DND-41 (cell line): ENCODE measurements at regions not wholly inside any gene's neighbourhood (a gene's known extent, or its start where the extent isn't known, plus 50 kb on each side); places are given as distances from the start of the nearest gene placed in this dataset.
"Not testable (repeated sequence)": the region's sequence is repeated elsewhere in the genome, so short reads cannot be mapped to it uniquely, and the experiment has no call there.

Experiments used
- ATAC-seq: fragments of 200-7000 bp; cut with Tn5 transposase; 3 replicates; pipeline ENCODE4 v1.9.1; 2021; ENCODE audit warnings: low read depth; ENCODE audit not compliant: insufficient read depth
- DNase-seq: peaks from one replicate; pipeline ENCODE4 v3.0.0-alpha.2; 2020
- H2AFZ ChIP-seq: 2 replicates; pipeline ENCODE4 v1.6.0; 2012; ENCODE audit warnings: low read depth, low read length
- H3K27ac ChIP-seq: 2 replicates; pipeline ENCODE4 v1.5.1; 2012; ENCODE audit warnings: low read length, inconsistent platforms
- H3K27me3 ChIP-seq: fragments of 200-600 bp; sonication (generic); 2 replicates; pipeline ENCODE4 v1.6.0; 2012; ENCODE audit warnings: low read length, mild to moderate bottlenecking, inconsistent platforms; ENCODE audit not compliant: insufficient read depth, poor library complexity
- H3K36me3 ChIP-seq: 2 replicates; pipeline ENCODE4 v1.5.1; 2012; ENCODE audit warnings: low read length, inconsistent platforms; ENCODE audit not compliant: insufficient read depth
- H3K4me1 ChIP-seq: 2 replicates; pipeline ENCODE4 v1.5.1; 2012; ENCODE audit warnings: mild to moderate bottlenecking, low read length; ENCODE audit not compliant: insufficient read depth
- H3K4me2 ChIP-seq: 2 replicates; pipeline ENCODE4 v1.6.0; 2012; ENCODE audit warnings: mild to moderate bottlenecking, moderate library complexity, low read length, inconsistent platforms; ENCODE audit not compliant: insufficient read depth
- H3K4me3 ChIP-seq, 2 experiments: fragments of 200-600 bp in 1 of 2; shearing (Covaris generic) in 1 of 2; 2 replicates each; pipeline ENCODE4 v1.5.1; 2012 to 2016; ENCODE audit warnings: inconsistent platforms in 2 of 2, low read length in 2 of 2, mild to moderate bottlenecking in 2 of 2, low read depth in 1 of 2, moderate library complexity in 1 of 2
- H3K79me2 ChIP-seq: 2 replicates; pipeline ENCODE4 v1.6.0; 2012; ENCODE audit warnings: low read length, inconsistent platforms; ENCODE audit not compliant: insufficient read depth
- H3K9ac ChIP-seq: 2 replicates; pipeline ENCODE4 v1.6.0; 2012; ENCODE audit warnings: low read depth, mild to moderate bottlenecking, inconsistent platforms, low read length, moderate library complexity
- H3K9me3 ChIP-seq: 2 replicates; pipeline ENCODE4 v1.5.1; 2012; ENCODE audit warnings: low read length, moderate library complexity, mild to moderate bottlenecking, inconsistent platforms; ENCODE audit not compliant: insufficient read depth, severe bottlenecking
- H4K20me1 ChIP-seq: 2 replicates; pipeline ENCODE4 v1.6.0; 2012; ENCODE audit warnings: low read length; ENCODE audit not compliant: insufficient read depth
- EZH2 ChIP-seq: IDR thresholded peaks from 3 replicates; pipeline ENCODE4 v1.6.1; 2012; ENCODE audit warnings: borderline replicate concordance, low read depth, mild to moderate bottlenecking, moderate library complexity, low read length, inconsistent platforms; ENCODE audit not compliant: severe bottlenecking
- TF ChIP-seq, protein P1 (sequence below): IDR thresholded peaks from 2 replicates; pipeline ENCODE4 v1.5.1; 2012; ENCODE audit warnings: borderline replicate concordance, low read length, moderate library complexity, mild to moderate bottlenecking; ENCODE audit not compliant: poor library complexity, severe bottlenecking; ENCODE audit errors: extremely low read depth

GRCh38 chr13:59398127-59398526, 765.6 kb downstream of the DIAPH3 start:
- Histone ChIP-seq H3K36me3 (no peaks in the 10 kb centered on the region), H2AFZ (no peak overlapping the region), H3K27me3 (no peaks in the 10 kb centered on the region), H3K27ac (no peak overlapping the region), H3K9me3 (no peaks in the 10 kb centered on the region), H3K4me3 (no peak overlapping the region), H3K79me2 (no peaks in the 10 kb centered on the region), H3K4me1 (no peaks in the 10 kb centered on the region), H3K4me2 (no peak overlapping the region), H4K20me1 (no peaks in the 10 kb centered on the region), H3K9ac (no peak overlapping the region)
- no peak for DNase-seq
- no peak for ATAC-seq
- TF ChIP-seq EZH2, result no peak
- TF ChIP-seq, protein P1, sequence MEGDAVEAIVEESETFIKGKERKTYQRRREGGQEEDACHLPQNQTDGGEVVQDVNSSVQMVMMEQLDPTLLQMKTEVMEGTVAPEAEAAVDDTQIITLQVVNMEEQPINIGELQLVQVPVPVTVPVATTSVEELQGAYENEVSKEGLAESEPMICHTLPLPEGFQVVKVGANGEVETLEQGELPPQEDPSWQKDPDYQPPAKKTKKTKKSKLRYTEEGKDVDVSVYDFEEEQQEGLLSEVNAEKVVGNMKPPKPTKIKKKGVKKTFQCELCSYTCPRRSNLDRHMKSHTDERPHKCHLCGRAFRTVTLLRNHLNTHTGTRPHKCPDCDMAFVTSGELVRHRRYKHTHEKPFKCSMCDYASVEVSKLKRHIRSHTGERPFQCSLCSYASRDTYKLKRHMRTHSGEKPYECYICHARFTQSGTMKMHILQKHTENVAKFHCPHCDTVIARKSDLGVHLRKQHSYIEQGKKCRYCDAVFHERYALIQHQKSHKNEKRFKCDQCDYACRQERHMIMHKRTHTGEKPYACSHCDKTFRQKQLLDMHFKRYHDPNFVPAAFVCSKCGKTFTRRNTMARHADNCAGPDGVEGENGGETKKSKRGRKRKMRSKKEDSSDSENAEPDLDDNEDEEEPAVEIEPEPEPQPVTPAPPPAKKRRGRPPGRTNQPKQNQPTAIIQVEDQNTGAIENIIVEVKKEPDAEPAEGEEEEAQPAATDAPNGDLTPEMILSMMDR, result no peak

DNA sequence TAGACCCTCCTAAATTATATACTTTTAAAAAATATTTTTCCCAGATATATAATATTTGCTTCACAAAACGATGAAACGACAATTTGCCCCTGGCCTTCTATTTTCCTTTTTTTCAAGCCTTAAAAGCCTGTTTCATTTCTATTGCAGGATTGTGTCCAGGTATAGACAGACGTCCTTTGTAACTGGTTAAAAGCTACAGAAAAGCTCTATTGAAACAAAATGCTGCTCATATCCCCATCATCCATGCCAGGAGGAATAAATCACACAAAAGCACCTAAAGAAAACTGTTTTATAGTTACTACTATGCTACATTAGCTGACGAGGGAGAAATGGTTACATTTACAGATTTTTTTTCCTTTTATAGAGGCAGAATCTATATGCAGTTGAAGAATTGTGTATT, 765.1 kb downstream of the DIAPH3 start:
- H3K9me3 ChIP-seq, result no peaks in the 10 kb centered on the region
- H3K4me1 ChIP-seq, result no peaks in the 10 kb centered on the region
- no peaks in the 10 kb centered on the region for H3K27me3 ChIP-seq
- H3K9ac ChIP-seq, result no peak overlapping the region
- H3K36me3 ChIP-seq, result no peaks in the 10 kb centered on the region
- ATAC-seq, result no peak
- no peak for DNase-seq
- no peaks in the 10 kb centered on the region for H4K20me1 ChIP-seq
- H2AFZ ChIP-seq, result no peak overlapping the region
- H3K4me3 ChIP-seq, result no peak overlapping the region
- H3K79me2 ChIP-seq, result no peaks in the 10 kb centered on the region
- no peak overlapping the region for H3K4me2 ChIP-seq
- TF ChIP-seq, protein P1, result no peak
- no peak for TF ChIP-seq EZH2
- no peak overlapping the region for H3K27ac ChIP-seq

DNA sequence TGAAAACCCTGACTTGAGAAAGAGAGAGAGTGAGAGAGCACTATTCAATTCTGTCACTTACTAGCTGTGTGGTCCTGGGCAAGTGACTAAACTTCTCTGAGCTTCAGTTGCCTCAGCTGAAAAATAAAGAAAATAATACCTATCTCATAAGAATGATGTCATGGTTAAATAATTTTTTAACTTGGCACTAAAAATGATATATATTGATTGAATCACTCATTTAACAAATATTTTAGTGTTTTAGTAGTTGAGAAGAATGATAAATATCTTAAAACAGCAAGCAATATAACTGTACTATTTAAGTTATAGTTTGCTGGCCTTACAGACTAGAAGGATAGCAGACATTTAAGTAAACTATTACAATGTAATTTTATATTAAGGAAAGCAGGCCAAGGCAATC, 764.2 kb downstream of the DIAPH3 start:
- Histone ChIP-seq H2AFZ (no peak overlapping the region), H3K79me2 (no peaks in the 10 kb centered on the region), H3K9me3 (no peaks in the 10 kb centered on the region), H3K4me3 (no peak overlapping the region), H3K36me3 (no peaks in the 10 kb centered on the region), H3K9ac (no peak overlapping the region), H3K4me2 (no peak overlapping the region), H3K27ac (no peak overlapping the region), H3K27me3 (no peaks in the 10 kb centered on the region), H4K20me1 (no peaks in the 10 kb centered on the region), H3K4me1 (no peaks in the 10 kb centered on the region)
- TF ChIP-seq, protein P1, result no peak
- TF ChIP-seq EZH2, result no peak
- ATAC-seq, result no peak
- no peak for DNase-seq

DNA sequence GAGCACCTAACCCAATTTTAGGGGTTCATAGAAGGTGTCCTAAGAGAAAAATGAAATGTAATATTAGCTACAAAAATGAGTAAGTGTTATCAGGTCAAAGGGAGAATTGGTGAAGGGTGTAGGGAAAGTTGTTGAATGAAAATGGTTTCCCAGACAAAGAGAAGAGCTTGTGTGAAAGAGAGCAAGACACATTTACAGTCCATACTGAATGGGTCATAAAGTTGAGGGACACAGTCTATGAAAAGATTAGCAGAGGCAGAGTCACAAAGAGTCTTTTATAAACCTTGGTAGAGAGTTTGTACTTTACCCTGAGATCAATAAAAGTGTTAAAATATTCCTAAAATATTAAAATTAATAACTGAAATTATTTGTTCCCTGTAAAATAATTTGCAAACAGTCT, 759.4 kb downstream of the DIAPH3 start:
- DNase-seq (no peak), ATAC-seq (no peak)
- TF ChIP-seq, protein P1, result no peak
- TF ChIP-seq EZH2, result no peak
- H3K27ac ChIP-seq, result no peak overlapping the region
- no peaks in the 10 kb centered on the region for H3K36me3 ChIP-seq
- H3K4me3 ChIP-seq, result no peak overlapping the region
- H4K20me1 ChIP-seq, result no peaks in the 10 kb centered on the region
- H2AFZ ChIP-seq, result no peak overlapping the region
- H3K9ac ChIP-seq, result no peak overlapping the region
- no peaks in the 10 kb centered on the region for H3K79me2 ChIP-seq
- H3K4me2 ChIP-seq, result no peak overlapping the region
- no peaks in the 10 kb centered on the region for H3K27me3 ChIP-seq
- no peaks in the 10 kb centered on the region for H3K4me1 ChIP-seq
- H3K9me3 ChIP-seq, result no peaks in the 10 kb centered on the region

DNA sequence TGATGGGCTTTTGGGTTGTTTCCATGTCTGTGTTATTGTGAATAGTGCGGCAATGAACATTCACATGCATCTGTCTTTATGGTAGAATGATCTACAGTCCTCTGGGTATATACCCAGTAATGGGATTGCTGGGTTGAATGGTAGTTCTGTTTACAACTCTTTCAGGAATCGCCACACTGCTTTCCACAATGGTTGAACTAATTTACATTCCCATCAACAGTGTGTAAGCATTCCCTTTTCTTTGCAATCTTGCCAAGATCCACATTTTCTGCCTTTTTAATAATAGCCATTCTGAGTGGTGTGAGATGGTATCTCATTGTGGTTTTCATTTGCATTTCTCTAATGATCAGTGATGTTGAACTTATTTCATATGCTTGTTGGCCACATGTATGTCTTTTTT, 756.5 kb downstream of the DIAPH3 start:
- not testable (repeated sequence) for H3K36me3 ChIP-seq, DNase-seq, H3K27me3 ChIP-seq, H3K9me3 ChIP-seq, H4K20me1 ChIP-seq, H3K9ac ChIP-seq, H3K4me2 ChIP-seq, H3K27ac ChIP-seq, H3K4me1 ChIP-seq, ATAC-seq, H3K4me3 ChIP-seq, H3K79me2 ChIP-seq, H2AFZ ChIP-seq
